Esophagus muscularis mucosa (tissue), 3 donors: ENCODE measurements at regions not wholly inside any gene's neighbourhood (a gene's known extent, or its start where the extent isn't known, plus 50 kb on each side); places are given as distances from the start of the nearest gene placed in this dataset.

ENCODE experiments used
- POLR2A ChIP-seq: fragments of 450-650 bp; IDR thresholded peaks from one replicate; pipeline ENCODE4 v1.6.1; 2017; ENCODE audit warnings: antibody characterized with exemption, moderate library complexity, mild to moderate bottlenecking, low read depth
- POLR2AphosphoS5 ChIP-seq, 2 donors: sonication (generic); formaldehyde crosslinking; IDR thresholded peaks; one replicate each; pipeline ENCODE4 v1.6.1; 2017; ENCODE audit warnings: antibody characterized with exemption in 2 of 2
- TF ChIP-seq, protein P1 (sequence below), 3 experiments: fragments of 200-600 bp in 2 of 3; fragments of 450-650 bp in 1 of 3; sonication (generic) in 2 of 3; IDR thresholded peaks; one replicate each; pipeline ENCODE4 v1.5.1; 2017 to 2019; ENCODE audit warnings: antibody characterized with exemption in 3 of 3, mild to moderate bottlenecking in 2 of 3, moderate library complexity in 1 of 3

DNA sequence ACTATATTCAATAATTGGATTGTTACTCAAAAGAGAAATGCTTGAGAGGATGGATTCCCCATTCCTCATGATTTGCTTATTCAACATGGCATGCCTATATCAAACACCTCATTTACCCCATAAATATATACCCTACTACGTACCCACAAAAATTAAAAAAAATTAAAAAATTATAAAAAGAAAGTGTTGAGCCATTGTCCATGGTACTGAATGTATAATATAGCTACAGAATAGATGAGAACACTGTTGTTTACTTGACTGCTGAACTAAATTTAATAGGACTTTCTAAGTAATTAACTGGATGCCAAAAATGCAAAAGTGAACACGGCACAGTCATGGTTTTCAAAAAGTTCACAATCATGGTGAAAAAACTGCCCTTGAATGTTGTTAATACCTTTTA, 725.8 kb downstream of the KCTD16 start:
- TF ChIP-seq, protein P1, sequence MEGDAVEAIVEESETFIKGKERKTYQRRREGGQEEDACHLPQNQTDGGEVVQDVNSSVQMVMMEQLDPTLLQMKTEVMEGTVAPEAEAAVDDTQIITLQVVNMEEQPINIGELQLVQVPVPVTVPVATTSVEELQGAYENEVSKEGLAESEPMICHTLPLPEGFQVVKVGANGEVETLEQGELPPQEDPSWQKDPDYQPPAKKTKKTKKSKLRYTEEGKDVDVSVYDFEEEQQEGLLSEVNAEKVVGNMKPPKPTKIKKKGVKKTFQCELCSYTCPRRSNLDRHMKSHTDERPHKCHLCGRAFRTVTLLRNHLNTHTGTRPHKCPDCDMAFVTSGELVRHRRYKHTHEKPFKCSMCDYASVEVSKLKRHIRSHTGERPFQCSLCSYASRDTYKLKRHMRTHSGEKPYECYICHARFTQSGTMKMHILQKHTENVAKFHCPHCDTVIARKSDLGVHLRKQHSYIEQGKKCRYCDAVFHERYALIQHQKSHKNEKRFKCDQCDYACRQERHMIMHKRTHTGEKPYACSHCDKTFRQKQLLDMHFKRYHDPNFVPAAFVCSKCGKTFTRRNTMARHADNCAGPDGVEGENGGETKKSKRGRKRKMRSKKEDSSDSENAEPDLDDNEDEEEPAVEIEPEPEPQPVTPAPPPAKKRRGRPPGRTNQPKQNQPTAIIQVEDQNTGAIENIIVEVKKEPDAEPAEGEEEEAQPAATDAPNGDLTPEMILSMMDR (IDR thresholded peaks at IDR 0.05) = no peak
- TF ChIP-seq POLR2A = no peak
- TF ChIP-seq POLR2AphosphoS5 (IDR thresholded peaks at IDR 0.05) = no peak
